MM.1S (cell line): ENCODE measurements at regions not wholly inside any gene's neighbourhood (a gene's known extent, or its start where the extent isn't known, plus 50 kb on each side); places are given as distances from the start of the nearest gene placed in this dataset.

ENCODE experiments used
- DNase-seq: peaks from one replicate; pipeline ENCODE4 v3.0.0-alpha.2; 2015
- H2AFZ ChIP-seq: fragments of 300-600 bp; sonication (generic); 2 replicates; pipeline ENCODE4 v1.6.0; 2016; ENCODE audit warnings: antibody characterized with exemption, low read length
- H3F3A ChIP-seq: fragments of 300-600 bp; sonication (generic); 2 replicates; pipeline ENCODE4 v1.6.1; 2016; ENCODE audit warnings: mild to moderate bottlenecking, antibody characterized with exemption, low read length, moderate library complexity, mixed read lengths; ENCODE audit not compliant: insufficient read depth
- H3K27ac ChIP-seq: fragments of 300-600 bp; sonication (generic); 2 replicates; pipeline ENCODE4 v1.5.1; 2016; ENCODE audit warnings: mild to moderate bottlenecking, low read length
- H3K27me3 ChIP-seq: fragments of 300-600 bp; sonication (generic); replicated peaks from 2 replicates; pipeline ENCODE4 v1.6.0; 2016; ENCODE audit warnings: low read length; ENCODE audit not compliant: insufficient read depth
- H3K36me3 ChIP-seq: fragments of 300-600 bp; sonication (generic); replicated peaks from 2 replicates; pipeline ENCODE4 v1.6.1; 2016; ENCODE audit warnings: mild to moderate bottlenecking, low read length, mixed read lengths; ENCODE audit not compliant: insufficient read depth
- H3K4me1 ChIP-seq: fragments of 300-600 bp; sonication (generic); 2 replicates; pipeline ENCODE4 v1.6.1; 2016; ENCODE audit warnings: low read length, mixed read lengths
- H3K4me2 ChIP-seq: fragments of 300-600 bp; sonication (generic); 2 replicates; pipeline ENCODE4 v1.6.0; 2016; ENCODE audit warnings: low read depth, low read length
- H3K4me3 ChIP-seq: fragments of 300-600 bp; sonication (generic); 2 replicates; pipeline ENCODE4 v1.5.1; 2016; ENCODE audit warnings: low read length, mixed read lengths
- H3K79me2 ChIP-seq: fragments of 300-600 bp; sonication (generic); 2 replicates; pipeline ENCODE4 v1.6.1; 2016; ENCODE audit warnings: mixed run types, low read length, mixed read lengths
- H3K9ac ChIP-seq: fragments of 300-600 bp; sonication (generic); 2 replicates; pipeline ENCODE4 v1.6.1; 2016; ENCODE audit warnings: low read length, mixed read lengths
- H3K9me2 ChIP-seq: fragments of 300-600 bp; sonication (generic); replicated peaks from 2 replicates; pipeline ENCODE4 v1.6.1; 2016; ENCODE audit warnings: mild to moderate bottlenecking, low read length, mixed read lengths; ENCODE audit not compliant: insufficient read depth
- H3K9me3 ChIP-seq: fragments of 300-600 bp; sonication (generic); replicated peaks from 2 replicates; pipeline ENCODE4 v1.6.1; 2016; ENCODE audit warnings: mild to moderate bottlenecking, low read length, mixed read lengths; ENCODE audit not compliant: insufficient read depth
- H4K20me1 ChIP-seq: fragments of 300-600 bp; sonication (generic); 2 replicates; pipeline ENCODE4 v1.6.1; 2016; ENCODE audit warnings: mild to moderate bottlenecking, low read length, moderate library complexity, mixed read lengths; ENCODE audit not compliant: insufficient read depth
- CTCF ChIP-seq: fragments of 300-600 bp; sonication (generic); IDR thresholded peaks from 2 replicates; pipeline ENCODE4 v1.5.1; 2016; ENCODE audit warnings: antibody characterized with exemption, low read length, mixed read lengths
- EZH2 ChIP-seq: fragments of 300-600 bp; sonication (generic); optimal IDR thresholded peaks from 2 replicates; pipeline ENCODE3; 2017; ENCODE audit warnings: low read depth, mild to moderate bottlenecking, antibody characterized with exemption, low read length, mixed read lengths
- EZH2phosphoT487 ChIP-seq: fragments of 300-600 bp; sonication (generic); IDR thresholded peaks from 2 replicates; pipeline ENCODE4 v1.6.1; 2018; ENCODE audit warnings: antibody characterized with exemption, low read length

- Histone ChIP-seq H3K9ac (no peak overlapping the region), H2AFZ (no peak overlapping the region), H3K79me2 (no peaks in the 10 kb centered on the region), H3K27me3 (no peaks in the 10 kb centered on the region), H3K4me1 (no peaks in the 10 kb centered on the region), H3K4me2 (no peak overlapping the region), H3K36me3 (no peaks in the 10 kb centered on the region), H3F3A (no peaks in the 10 kb centered on the region), H3K9me3 (no peaks in the 10 kb centered on the region), H3K9me2 (no peaks in the 10 kb centered on the region), H4K20me1 (no peaks in the 10 kb centered on the region), H3K27ac (no peak overlapping the region), H3K4me3 (no peak overlapping the region)
- TF ChIP-seq EZH2 (no peak), CTCF (no peak), EZH2phosphoT487 (no peak)
- no peak for DNase-seq
Observed at GRCh38 chr5:97476852-97477534, 293.9 kb upstream of the RIOK2 start.

GRCh38 chr5:97478483-97478882, 295.4 kb upstream of the RIOK2 start:
- TF ChIP-seq EZH2 (no peak), EZH2phosphoT487 (no peak), CTCF (no peak)
- H3K9me2 ChIP-seq, result no peaks in the 10 kb centered on the region
- no peaks in the 10 kb centered on the region for H3K27me3 ChIP-seq
- no peak overlapping the region for H3K4me3 ChIP-seq
- H3K27ac ChIP-seq, result no peak overlapping the region
- H4K20me1 ChIP-seq, result no peaks in the 10 kb centered on the region
- no peak overlapping the region for H3K9ac ChIP-seq
- H3K79me2 ChIP-seq, result no peaks in the 10 kb centered on the region
- H2AFZ ChIP-seq, result no peak overlapping the region
- H3K9me3 ChIP-seq, result no peaks in the 10 kb centered on the region
- no peaks in the 10 kb centered on the region for H3K4me1 ChIP-seq
- no peaks in the 10 kb centered on the region for H3K36me3 ChIP-seq
- no peaks in the 10 kb centered on the region for H3F3A ChIP-seq
- H3K4me2 ChIP-seq, result no peak overlapping the region
- DNase-seq, result no peak

GRCh38 chr5:97480313-97480712, 297.3 kb upstream of the RIOK2 start:
- Histone ChIP-seq H4K20me1 (no peaks in the 10 kb centered on the region), H2AFZ (no peak overlapping the region), H3F3A (no peaks in the 10 kb centered on the region), H3K27me3 (no peaks in the 10 kb centered on the region), H3K9ac (no peak overlapping the region), H3K27ac (no peak overlapping the region), H3K9me3 (no peaks in the 10 kb centered on the region), H3K4me2 (no peak overlapping the region), H3K79me2 (no peaks in the 10 kb centered on the region), H3K36me3 (no peaks in the 10 kb centered on the region), H3K4me3 (no peak overlapping the region), H3K9me2 (no peaks in the 10 kb centered on the region), H3K4me1 (no peaks in the 10 kb centered on the region)
- no peak for TF ChIP-seq EZH2phosphoT487
- no peak for TF ChIP-seq CTCF
- TF ChIP-seq EZH2, result no peak
- no peak for DNase-seq
